ENCODE measurements at regions not wholly inside any gene's neighbourhood (a gene's known extent, or its start where the extent isn't known, plus 50 kb on each side); places are given as distances from the start of the nearest gene placed in this dataset.

DNA sequence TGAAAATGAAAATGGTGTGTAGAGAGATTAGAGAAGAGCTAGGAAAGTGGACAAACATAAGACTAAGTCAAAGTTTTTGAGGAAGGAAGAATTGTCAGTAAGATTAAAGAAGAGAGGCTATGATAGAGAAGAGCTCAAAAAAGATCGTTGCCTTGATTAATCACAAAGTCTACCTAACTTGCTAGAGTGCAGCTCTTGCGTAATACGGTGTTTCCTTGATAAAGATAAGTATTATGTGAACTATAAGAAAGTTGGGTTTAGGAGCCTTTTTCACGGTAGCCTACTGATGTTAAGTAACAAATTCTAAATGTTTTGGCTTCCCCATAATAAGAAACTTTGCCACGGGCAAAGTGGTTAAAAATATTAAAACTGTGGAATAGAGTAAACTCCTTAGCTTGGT is 226.4 kb upstream of the NRXN1 start:
- TF ChIP-seq, protein P1, sequence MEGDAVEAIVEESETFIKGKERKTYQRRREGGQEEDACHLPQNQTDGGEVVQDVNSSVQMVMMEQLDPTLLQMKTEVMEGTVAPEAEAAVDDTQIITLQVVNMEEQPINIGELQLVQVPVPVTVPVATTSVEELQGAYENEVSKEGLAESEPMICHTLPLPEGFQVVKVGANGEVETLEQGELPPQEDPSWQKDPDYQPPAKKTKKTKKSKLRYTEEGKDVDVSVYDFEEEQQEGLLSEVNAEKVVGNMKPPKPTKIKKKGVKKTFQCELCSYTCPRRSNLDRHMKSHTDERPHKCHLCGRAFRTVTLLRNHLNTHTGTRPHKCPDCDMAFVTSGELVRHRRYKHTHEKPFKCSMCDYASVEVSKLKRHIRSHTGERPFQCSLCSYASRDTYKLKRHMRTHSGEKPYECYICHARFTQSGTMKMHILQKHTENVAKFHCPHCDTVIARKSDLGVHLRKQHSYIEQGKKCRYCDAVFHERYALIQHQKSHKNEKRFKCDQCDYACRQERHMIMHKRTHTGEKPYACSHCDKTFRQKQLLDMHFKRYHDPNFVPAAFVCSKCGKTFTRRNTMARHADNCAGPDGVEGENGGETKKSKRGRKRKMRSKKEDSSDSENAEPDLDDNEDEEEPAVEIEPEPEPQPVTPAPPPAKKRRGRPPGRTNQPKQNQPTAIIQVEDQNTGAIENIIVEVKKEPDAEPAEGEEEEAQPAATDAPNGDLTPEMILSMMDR (IDR thresholded peaks at IDR 0.05; ENCODE audit: low read depth, low read length): no peak
- no peak overlapping the region for H3K4me3 ChIP-seq (ENCODE audit: low read depth, low read length)
- in situ Hi-C loops (cut with HindIII; ENCODE audit: low sequenced_read_pairs): no loop called here

DNA sequence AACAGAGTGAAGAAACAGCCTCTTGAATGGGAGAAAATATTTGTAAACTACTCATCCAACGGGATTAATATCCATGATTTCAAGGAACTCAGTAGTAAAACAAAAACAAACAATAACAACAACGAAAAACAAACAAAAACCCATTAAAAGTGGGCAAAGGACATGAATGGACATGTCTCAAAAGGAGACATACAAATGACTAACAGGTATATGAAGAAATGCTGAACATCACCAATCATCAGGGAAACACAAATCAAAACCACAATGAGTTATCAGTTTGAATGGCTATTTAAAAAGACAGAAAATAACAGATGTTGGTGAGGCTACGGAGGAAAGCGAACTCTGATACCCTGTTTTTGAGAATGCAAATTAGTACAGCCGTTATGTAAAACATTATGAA is 224.8 kb upstream of the NRXN1 start:
- DNase-seq (ENCODE audit: low read depth, low spot score): no peak
- in situ Hi-C loops (cut with HindIII; ENCODE audit: low sequenced_read_pairs): no loop called here
- TF ChIP-seq, protein P1 (IDR thresholded peaks at IDR 0.05; ENCODE audit: low read depth, low read length): no peak
- no peak overlapping the region for H3K4me3 ChIP-seq (ENCODE audit: low read depth, low read length)

More for the DNA sequence above, 226.4 kb upstream of the NRXN1 start:
- no peak for DNase-seq (ENCODE audit: low read depth, low spot score)

DNA sequence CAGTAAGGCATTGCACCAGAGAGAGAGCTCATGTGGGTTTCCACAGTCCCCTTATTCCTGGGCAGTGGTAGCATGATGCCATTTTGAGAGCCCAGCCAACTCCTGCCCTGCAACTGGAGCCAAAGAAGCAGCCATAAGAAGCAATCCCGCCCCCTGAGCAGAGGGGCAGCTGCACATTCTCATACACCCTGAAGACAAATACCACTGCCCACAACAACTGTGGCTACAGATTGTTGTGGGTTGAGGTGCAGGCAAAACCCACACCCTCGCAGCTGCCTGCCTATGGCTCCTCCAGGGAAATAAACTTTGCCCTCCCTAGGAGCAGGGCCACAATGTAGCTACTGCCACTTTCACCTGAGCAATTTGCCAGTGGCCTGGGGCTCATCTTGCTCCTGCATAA is 219.4 kb upstream of the NRXN1 start:
- no peak overlapping the region for H3K4me3 ChIP-seq (ENCODE audit: low read depth, low read length)
- in situ Hi-C loops (cut with HindIII; ENCODE audit: low sequenced_read_pairs): no loop called here
- TF ChIP-seq, protein P1 (IDR thresholded peaks at IDR 0.05; ENCODE audit: low read depth, low read length): no peak
- DNase-seq (ENCODE audit: low read depth, low spot score): no peak

DNA sequence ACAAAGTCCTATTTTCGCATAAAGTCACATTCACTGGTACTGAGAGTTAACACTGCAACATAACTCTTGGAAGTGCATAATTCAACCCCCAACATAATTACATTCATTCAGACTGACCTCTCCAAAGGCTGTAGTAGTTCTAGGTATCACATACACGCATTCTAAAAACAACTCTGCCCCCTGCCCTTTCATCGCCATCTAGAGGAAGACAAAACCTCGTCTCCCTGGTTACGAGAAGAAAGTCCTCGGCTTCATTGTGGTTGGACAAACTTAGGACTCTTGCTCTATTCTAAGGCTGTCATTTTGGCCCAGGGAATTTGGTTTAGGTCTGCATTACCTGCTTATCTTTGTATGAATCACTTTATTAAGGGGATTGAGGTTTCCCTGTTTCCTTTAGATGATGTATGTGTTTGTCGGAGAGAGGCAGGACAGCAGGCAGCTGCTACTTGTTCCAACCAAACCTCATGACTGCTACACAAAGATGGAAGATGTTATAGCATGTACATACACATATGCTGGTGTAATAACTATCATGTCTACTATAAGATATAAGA is 215.4 kb upstream of the NRXN1 start:
- no peak for DNase-seq (ENCODE audit: low read depth, low spot score)
- TF ChIP-seq, protein P1 (IDR thresholded peaks at IDR 0.05; ENCODE audit: low read depth, low read length): no peak
- in situ Hi-C loops (cut with HindIII; ENCODE audit: low sequenced_read_pairs): no loop called here
- H3K4me3 ChIP-seq (ENCODE audit: low read depth, low read length): no peak overlapping the region

DNA sequence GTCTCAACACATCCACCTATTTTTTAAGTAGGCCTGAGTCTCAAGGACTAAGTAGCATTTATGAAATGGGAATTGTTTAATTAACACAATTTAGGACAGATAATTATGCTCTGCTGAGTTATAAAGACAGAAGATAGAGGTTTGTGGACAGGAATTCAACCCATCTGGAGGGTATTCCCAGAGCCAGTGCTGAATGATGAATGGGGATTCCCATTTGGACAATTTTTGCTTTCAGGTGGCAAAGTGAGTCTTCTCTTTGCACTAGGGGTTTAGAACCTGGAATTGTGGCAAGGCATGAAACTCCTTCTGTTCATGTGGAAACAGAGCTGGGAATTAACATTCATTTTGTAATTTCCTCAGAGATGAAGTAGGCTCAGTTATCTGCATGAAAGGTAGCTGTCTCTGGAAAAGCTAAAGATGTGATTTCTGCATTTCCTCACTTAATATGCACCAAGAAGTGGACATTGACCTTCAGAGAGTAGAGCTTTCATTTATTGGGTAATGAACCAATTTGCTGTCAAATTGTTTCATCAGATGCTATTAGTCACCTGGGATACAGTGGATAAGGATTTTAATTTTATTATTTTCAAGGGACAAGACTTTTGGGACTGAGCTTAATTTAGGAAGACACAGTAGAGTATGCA is 212.1 kb upstream of the NRXN1 start:
- no peak overlapping the region for H3K4me3 ChIP-seq (ENCODE audit: low read depth, low read length)
- TF ChIP-seq, protein P1 (IDR thresholded peaks at IDR 0.05; ENCODE audit: low read depth, low read length): no peak
- DNase-seq (ENCODE audit: low read depth, low spot score): no peak
- in situ Hi-C loops (cut with HindIII; ENCODE audit: low sequenced_read_pairs): no loop called here

DNA sequence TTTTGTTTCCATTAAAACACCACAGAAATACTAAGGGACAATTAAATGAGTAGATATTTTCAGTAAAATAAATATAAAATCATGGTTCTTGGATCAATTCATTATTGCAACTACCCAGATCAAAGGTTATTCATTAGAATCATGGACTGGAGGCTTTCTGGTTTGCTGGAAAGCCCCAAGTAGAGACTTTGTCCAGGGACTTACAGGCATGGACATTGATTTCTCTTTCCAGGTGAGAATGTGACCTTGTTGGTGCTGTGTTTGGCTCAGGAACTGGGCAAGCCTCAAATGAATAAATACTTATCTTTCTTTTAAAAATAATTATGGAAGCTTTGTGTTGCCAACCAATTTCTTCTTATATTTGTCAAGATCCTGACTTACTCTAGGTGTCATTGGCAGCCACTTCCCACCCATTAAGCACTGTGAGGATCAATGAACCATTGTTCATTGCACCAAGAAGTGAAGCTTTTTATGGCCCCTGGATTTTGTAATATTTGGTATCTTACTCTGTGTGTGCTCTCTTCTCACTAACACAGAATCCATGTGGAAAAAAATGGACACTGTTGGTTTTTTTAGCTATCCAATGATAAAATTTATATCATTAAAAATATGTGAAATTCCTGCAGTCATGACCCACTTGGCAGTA is 205.8 kb upstream of the NRXN1 start:
- H3K4me3 ChIP-seq (ENCODE audit: low read depth, low read length): no peak overlapping the region
- TF ChIP-seq, protein P1 (IDR thresholded peaks at IDR 0.05; ENCODE audit: low read depth, low read length): no peak
- in situ Hi-C loops (cut with HindIII; ENCODE audit: low sequenced_read_pairs): no loop called here
- no peak for DNase-seq (ENCODE audit: low read depth, low spot score)
